PC-9 (cell line): ENCODE measurements at regions not wholly inside any gene's neighbourhood (a gene's known extent, or its start where the extent isn't known, plus 50 kb on each side); places are given as distances from the start of the nearest gene placed in this dataset.
"Not testable (repeated sequence)": the region's sequence is repeated elsewhere in the genome, so short reads cannot be mapped to it uniquely, and the experiment has no call there.

Experiments used
- BruUV-seq: library from RNA; stranded (reverse); fragments of 400-500 nt; replicated peaks from 2 replicates; lab custom pipeline; 2021; lab: Mats Ljungman, UMichigan
- CTCF ChIA-PET: fragments of 300-600 bp; sonication (Branson Sonifier 250); formaldehyde crosslinking; loops from one replicate; lab custom pipeline; 2022; ENCODE audit warnings: antibody characterized with exemption; lab: Charles Lee
- POLR2A ChIA-PET: fragments of 300-600 bp; sonication (Branson Sonifier 250); formaldehyde crosslinking; loops from one replicate; lab custom pipeline; 2022; ENCODE audit warnings: antibody characterized with exemption; ENCODE audit not compliant: unreplicated experiment; lab: Charles Lee
- DNase-seq, 2 experiments: peaks; one replicate each; pipeline versions ENCODE4 v3.0.0 to v3.0.0-alpha.2; 2015 to 2022; ENCODE audit warnings: mixed read lengths in 1 of 2
- H2AFZ ChIP-seq: fragments of 200-600 bp; sonication (generic); 2 replicates; pipeline ENCODE4 v1.8.1; 2017; ENCODE audit warnings: antibody characterized with exemption
- H3F3A ChIP-seq: fragments of 200-600 bp; sonication (generic); 2 replicates; pipeline ENCODE4 v1.8.1; 2017; ENCODE audit warnings: antibody characterized with exemption, mild to moderate bottlenecking, low read depth; ENCODE audit not compliant: insufficient read depth
- H3K27ac ChIP-seq: fragments of 200-600 bp; sonication (generic); 2 replicates; pipeline ENCODE4 v1.6.1; 2016; ENCODE audit warnings: mixed run types
- H3K27me3 ChIP-seq: fragments of 200-600 bp; sonication (generic); 2 replicates; pipeline ENCODE4 v1.6.1; 2016; ENCODE audit warnings: low read depth, mixed run types; ENCODE audit not compliant: insufficient read depth
- H3K36me3 ChIP-seq: fragments of 200-600 bp; sonication (generic); 2 replicates; pipeline ENCODE4 v1.6.1; 2016; ENCODE audit warnings: low read depth, mixed run types
- H3K4me1 ChIP-seq: fragments of 200-600 bp; sonication (generic); replicated peaks from 2 replicates; pipeline ENCODE4 v1.6.1; 2016; ENCODE audit warnings: mixed run types; ENCODE audit not compliant: insufficient read depth
- H3K4me2 ChIP-seq: fragments of 200-600 bp; sonication (generic); 2 replicates; pipeline ENCODE4 v1.6.1; 2017; ENCODE audit warnings: mixed run types
- H3K4me3 ChIP-seq: fragments of 200-600 bp; sonication (generic); 2 replicates; pipeline ENCODE4 v1.6.1; 2016; ENCODE audit warnings: mixed run types
- H3K79me2 ChIP-seq: fragments of 200-600 bp; sonication (generic); 2 replicates; pipeline ENCODE4 v1.6.1; 2017; ENCODE audit warnings: low read depth, mixed run types
- H3K9me2 ChIP-seq: fragments of 200-600 bp; sonication (generic); 2 replicates; pipeline ENCODE4 v1.8.1; 2017; ENCODE audit warnings: mild to moderate bottlenecking; ENCODE audit not compliant: insufficient read depth
- H3K9me3 ChIP-seq: fragments of 200-600 bp; sonication (generic); 2 replicates; pipeline ENCODE4 v1.8.1; 2016; ENCODE audit warnings: low read depth; ENCODE audit not compliant: insufficient read depth
- H4K20me1 ChIP-seq: fragments of 200-600 bp; sonication (generic); 2 replicates; pipeline ENCODE4 v1.8.1; 2017; ENCODE audit not compliant: insufficient read depth
- CTCF ChIP-seq: fragments of 200-600 bp; sonication (generic); conservative IDR thresholded peaks from 2 replicates; pipeline ENCODE4 v1.6.1; 2017; ENCODE audit warnings: mixed run types, antibody characterized with exemption, mild to moderate bottlenecking, moderate library complexity
- EZH2 ChIP-seq: fragments of 200-600 bp; sonication (generic); IDR thresholded peaks from 2 replicates; pipeline ENCODE4 v1.8.0; 2017; ENCODE audit warnings: antibody characterized with exemption, low read depth
- intact Hi-C: fragments of 100-400 bp; cut with micrococcal nuclease; formaldehyde crosslinking; loops from one replicate; pipeline ENCODE4 v1.10.0; 2022; ENCODE audit not compliant: unreplicated experiment

- Histone ChIP-seq H3F3A (no peaks in the 10 kb centered on the region), H3K9me3 (no peaks in the 10 kb centered on the region), H3K36me3 (no peaks in the 10 kb centered on the region), H3K27me3 (no peaks in the 10 kb centered on the region), H3K27ac (no peak overlapping the region), H2AFZ (no peak overlapping the region), H3K9me2 (no peaks in the 10 kb centered on the region), H3K4me1 (no peaks in the 10 kb centered on the region), H3K4me3 (no peak overlapping the region), H4K20me1 (no peaks in the 10 kb centered on the region), H3K4me2 (no peak overlapping the region), H3K79me2 (no peaks in the 10 kb centered on the region)
- no TSS peak for BruUV-seq
- ChIA-PET POLR2A (no interaction called here), CTCF (no interaction called here)
- TF ChIP-seq CTCF (no peak), EZH2 (no peak)
- DNase-seq = no peak
- intact Hi-C loops = no loop called here
Observed at GRCh38 chr5:29460971-29461559, 1732.4 kb upstream of the CDH6 start.

- H3K9me2 ChIP-seq, DNase-seq, CTCF ChIA-PET, intact Hi-C loops, H3K79me2 ChIP-seq, H3K4me2 ChIP-seq, H3K4me1 ChIP-seq, POLR2A ChIA-PET, H3K36me3 ChIP-seq, H3K27me3 ChIP-seq, H4K20me1 ChIP-seq, H3K27ac ChIP-seq, H2AFZ ChIP-seq, H3K9me3 ChIP-seq, H3F3A ChIP-seq, BruUV-seq, H3K4me3 ChIP-seq: not testable (repeated sequence)
Observed at GRCh38 chr5:29451004-29451403, 1742.5 kb upstream of the CDH6 start.

- no peak overlapping the region for H2AFZ ChIP-seq
- H3K4me2 ChIP-seq = no peak overlapping the region
- TF ChIP-seq CTCF = no peak
- no peak for TF ChIP-seq EZH2
- H3K27ac ChIP-seq = no peak overlapping the region
- no peaks in the 10 kb centered on the region for H3K27me3 ChIP-seq
- ChIA-PET CTCF (no interaction called here), POLR2A (interaction anchor here (0.7 kb wide), 1 partner anchor 73 kb away, joined by 6 read pairs; no protein-coding TSS in a partner anchor)
- no peaks in the 10 kb centered on the region for H4K20me1 ChIP-seq
- no peak for DNase-seq
- intact Hi-C loops = no loop called here
- BruUV-seq = no TSS peak
- H3F3A ChIP-seq = no peaks in the 10 kb centered on the region
- no peaks in the 10 kb centered on the region for H3K4me1 ChIP-seq
- H3K9me3 ChIP-seq = no peaks in the 10 kb centered on the region
- H3K79me2 ChIP-seq = no peaks in the 10 kb centered on the region
- H3K36me3 ChIP-seq = no peaks in the 10 kb centered on the region
- no peak overlapping the region for H3K4me3 ChIP-seq
- H3K9me2 ChIP-seq = no peaks in the 10 kb centered on the region; the same call in none of the 2 replicates
Observed at GRCh38 chr5:29414681-29415080, 1778.8 kb upstream of the CDH6 start.

- Histone ChIP-seq H2AFZ (no peak overlapping the region), H3K27ac (no peak overlapping the region), H3K9me2 (no peaks in the 10 kb centered on the region; the same call in none of the 2 replicates), H3K4me3 (no peak overlapping the region), H3K4me1 (no peaks in the 10 kb centered on the region), H3K79me2 (no peaks in the 10 kb centered on the region), H3K36me3 (no peaks in the 10 kb centered on the region), H3K4me2 (no peak overlapping the region), H3K27me3 (no peaks in the 10 kb centered on the region), H4K20me1 (no peaks in the 10 kb centered on the region), H3K9me3 (no peaks in the 10 kb centered on the region), H3F3A (no peaks in the 10 kb centered on the region)
- no TSS peak for BruUV-seq
- intact Hi-C loops = no loop called here
- TF ChIP-seq EZH2 (no peak), CTCF (no peak)
- ChIA-PET CTCF (interaction anchor here (0.7 kb wide), 1 partner anchor 46 kb away, joined by 3 read pairs; no protein-coding TSS in a partner anchor), POLR2A (no interaction called here)
- DNase-seq = no peak
Observed at GRCh38 chr5:29412979-29413378, 1780.5 kb upstream of the CDH6 start.
